8988T (cell line): ENCODE measurements at regions not wholly inside any gene's neighbourhood (a gene's known extent, or its start where the extent isn't known, plus 50 kb on each side); places are given as distances from the start of the nearest gene placed in this dataset.

Source experiments
- DNase-seq: peaks from one replicate; pipeline ENCODE4 v3.0.0; 2011

GRCh38 chr11:38246451-38246850 lies 1648.4 kb upstream of the RAG2 start:
- no peak for DNase-seq

DNA sequence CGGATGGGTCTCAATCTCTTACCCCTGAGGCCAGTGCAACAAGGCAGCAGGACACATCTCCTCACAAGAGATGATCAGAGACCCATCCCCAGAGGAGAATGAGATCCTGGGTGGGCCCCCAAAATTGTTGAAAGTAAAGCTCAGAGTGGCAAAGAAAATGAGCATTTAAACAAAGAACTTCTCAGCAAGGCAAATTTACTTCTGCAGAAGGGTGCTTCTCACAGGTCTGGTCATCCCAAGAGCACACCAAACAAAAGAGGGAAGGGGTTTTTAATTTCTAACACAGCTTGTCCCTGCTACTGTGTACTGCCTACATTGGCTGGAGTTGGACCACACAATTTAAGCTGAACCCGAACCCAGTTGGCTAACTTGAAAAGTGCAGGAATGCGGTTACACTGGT lies 1628.6 kb upstream of the RAG2 start:
- no peak for DNase-seq

- DNase-seq, result no peak
Observed at GRCh38 chr11:38221295-38221694, 1623.3 kb upstream of the RAG2 start.

- no peak for DNase-seq
Observed at GRCh38 chr11:38219636-38220035, 1621.6 kb upstream of the RAG2 start.

GRCh38 chr11:38208951-38209350 lies 1610.9 kb upstream of the RAG2 start:
- no peak for DNase-seq

- no peak for DNase-seq
Observed at GRCh38 chr11:38206663-38207062, 1608.6 kb upstream of the RAG2 start.

DNA sequence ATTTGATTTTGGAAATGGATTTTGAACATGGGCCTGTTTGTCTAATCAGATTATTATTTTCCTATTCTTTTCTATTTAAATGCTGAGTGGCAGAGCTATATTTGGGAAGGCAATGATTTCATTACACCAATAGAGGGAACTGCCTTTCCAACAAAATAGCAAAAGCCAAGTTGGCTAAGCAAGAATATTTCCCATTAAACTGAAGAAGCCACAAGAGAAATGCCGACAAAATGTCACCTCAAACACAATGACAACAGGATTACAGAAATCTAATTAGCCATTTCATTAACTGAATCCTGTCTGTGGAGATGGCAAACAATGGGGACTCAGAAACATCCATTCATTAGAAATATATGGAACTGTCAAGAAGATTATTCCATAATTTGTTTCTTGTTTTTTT lies 1593.1 kb upstream of the RAG2 start:
- DNase-seq, result no peak

- no peak for DNase-seq
Observed at GRCh38 chr11:38182126-38182866, 1584.3 kb upstream of the RAG2 start.

GRCh38 chr11:38176686-38177322 lies 1578.8 kb upstream of the RAG2 start:
- DNase-seq, result no peak

- DNase-seq, result no peak
Observed at GRCh38 chr11:38173676-38174075, 1575.6 kb upstream of the RAG2 start.

DNA sequence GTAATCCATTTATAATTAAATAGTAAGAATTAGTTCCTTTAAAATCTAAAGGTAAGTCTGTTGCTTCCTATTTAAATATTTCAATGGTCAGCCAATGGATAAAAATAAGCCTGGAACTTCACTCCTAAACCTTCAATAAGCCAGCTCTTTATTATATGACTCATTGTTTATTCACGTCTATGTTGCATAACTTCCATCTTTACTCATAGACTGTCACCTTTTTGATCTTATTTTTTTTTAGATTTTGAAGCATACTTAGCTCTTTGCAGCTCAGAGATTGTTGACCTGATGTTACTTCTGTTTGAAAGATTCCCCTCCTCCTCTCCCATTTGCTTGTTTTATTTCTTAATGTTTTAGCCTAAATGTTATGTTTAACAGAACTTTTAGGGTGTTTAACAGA lies 1571.2 kb upstream of the RAG2 start:
- DNase-seq, result peak; percentile 13

GRCh38 chr11:38163526-38163925 lies 1565.5 kb upstream of the RAG2 start:
- DNase-seq, result no peak

GRCh38 chr11:38160433-38160832 lies 1562.4 kb upstream of the RAG2 start:
- DNase-seq, result no peak

DNA sequence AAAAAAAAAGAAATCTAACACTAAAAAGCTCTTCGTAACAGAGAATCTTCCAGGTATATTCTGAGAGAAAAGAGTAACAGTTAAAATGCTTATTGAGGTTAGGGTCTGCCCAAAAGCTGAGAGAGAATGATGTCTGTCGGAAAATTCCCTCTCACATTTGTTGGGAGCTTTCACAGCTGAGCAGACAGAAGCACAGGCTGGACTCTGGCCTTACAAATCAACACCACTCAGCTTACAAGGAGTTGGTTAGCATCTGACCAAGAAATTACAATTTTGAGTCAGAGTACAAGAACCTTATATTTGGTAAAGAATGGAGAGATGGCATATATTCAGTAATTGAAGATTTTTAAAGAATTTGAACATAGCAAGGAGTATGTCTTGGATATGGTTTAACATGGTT lies 1561.0 kb upstream of the RAG2 start:
- no peak for DNase-seq

DNA sequence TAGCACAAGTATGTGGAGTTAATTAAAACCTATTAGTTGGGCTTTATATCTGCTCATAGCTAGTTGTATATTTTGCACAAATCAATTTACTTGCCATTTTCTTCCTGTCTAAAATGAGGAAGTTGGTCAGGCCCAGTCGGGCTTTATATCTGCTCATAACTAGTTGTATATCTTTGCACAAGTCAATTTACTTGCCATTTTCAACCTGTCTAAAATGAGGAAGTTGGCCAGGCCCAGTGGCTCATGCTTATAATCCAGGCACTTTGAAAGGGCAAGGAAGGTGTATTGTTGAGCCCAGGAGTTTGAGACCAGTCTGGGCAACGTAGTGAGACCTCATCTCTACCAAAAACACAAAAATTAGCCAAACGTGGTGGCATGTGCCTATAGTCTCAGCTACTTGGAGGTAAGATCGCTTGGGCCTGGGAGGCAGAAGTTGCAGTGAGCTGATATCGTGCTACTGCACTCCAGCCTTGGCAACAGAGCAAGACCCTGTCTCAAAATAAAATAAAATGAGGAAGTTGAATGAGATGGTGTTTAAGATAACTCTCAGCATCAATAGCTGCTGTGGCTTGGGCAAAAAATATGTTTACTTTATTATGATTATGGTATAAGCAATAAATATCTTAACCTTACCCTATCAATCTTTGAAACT lies 1558.6 kb upstream of the RAG2 start:
- DNase-seq, result no peak

- DNase-seq, result no peak
Observed at GRCh38 chr11:38155856-38156255, 1557.8 kb upstream of the RAG2 start.

- DNase-seq, result no peak
Observed at GRCh38 chr11:38153985-38154384, 1555.9 kb upstream of the RAG2 start.

GRCh38 chr11:38143852-38144251 lies 1545.8 kb upstream of the RAG2 start:
- no peak for DNase-seq

DNA sequence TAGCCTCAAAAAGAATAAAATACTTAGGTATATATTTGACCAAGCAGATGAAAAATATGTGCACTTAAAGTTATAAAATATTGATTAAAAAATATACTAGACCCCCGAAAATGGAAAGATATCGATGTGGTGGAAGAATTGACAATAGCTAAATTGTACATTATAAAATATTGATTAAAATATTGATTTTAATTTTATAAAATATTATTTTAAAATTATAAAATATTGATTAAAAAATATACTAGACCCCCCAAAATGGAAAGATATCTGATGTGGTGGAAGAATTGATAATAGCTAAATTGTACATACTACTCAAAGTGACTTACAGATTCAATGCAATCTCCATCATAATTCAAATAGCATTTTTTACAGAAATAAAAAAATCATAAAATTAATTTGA lies 1540.9 kb upstream of the RAG2 start:
- no peak for DNase-seq

- DNase-seq, result no peak
Observed at GRCh38 chr11:38136887-38137286, 1538.9 kb upstream of the RAG2 start.

GRCh38 chr11:38131535-38131934 lies 1533.5 kb upstream of the RAG2 start:
- no peak for DNase-seq

GRCh38 chr11:38130976-38131375 lies 1532.9 kb upstream of the RAG2 start:
- no peak for DNase-seq

DNA sequence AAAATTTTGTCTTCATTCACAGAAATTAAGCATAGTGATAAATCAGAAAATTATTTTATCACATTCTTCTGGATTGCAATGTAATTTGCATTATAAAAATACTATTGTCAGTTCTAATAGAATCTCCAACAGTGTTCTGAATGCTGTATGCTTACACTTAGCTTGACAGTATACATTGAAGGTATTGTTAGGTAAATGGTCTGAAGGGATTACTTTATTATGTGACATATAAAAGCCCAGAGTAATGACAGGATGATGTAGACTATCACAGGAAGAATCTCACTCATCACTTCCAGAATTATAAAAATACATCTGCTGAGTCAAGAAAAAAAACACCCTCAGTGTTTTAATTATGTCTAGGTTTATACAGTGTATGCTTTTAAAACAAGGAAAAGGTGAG lies 1532.5 kb upstream of the RAG2 start:
- DNase-seq, result no peak

DNA sequence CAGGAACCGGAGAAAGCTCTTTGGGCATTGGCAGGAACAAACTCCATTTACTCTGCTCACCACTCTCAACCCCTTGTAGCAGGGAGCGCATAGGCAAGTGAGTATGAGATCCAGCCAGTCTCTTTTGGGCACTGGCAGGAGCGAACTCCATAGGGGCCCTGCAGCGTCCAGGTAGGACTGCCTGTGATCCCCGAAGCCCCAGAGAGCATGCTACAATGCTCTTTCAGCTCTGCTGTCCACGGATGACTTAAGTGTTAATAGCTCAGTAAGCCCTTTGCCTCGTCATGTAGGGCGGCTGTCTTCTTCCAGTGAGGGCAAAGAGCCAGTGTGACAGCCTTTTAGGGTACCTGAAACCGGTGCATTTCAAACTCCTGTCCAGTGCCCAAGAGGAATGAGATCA lies 1525.6 kb upstream of the RAG2 start:
- no peak for DNase-seq
